HCT116 (cell line): ENCODE measurements at regions not wholly inside any gene's neighbourhood (a gene's known extent, or its start where the extent isn't known, plus 50 kb on each side); places are given as distances from the start of the nearest gene placed in this dataset.
A peak's percentile ranks its signal among the peaks of the same experiment; 100 is the strongest.

ENCODE experiments used
- ATAC-seq: fragments of 200-7000 bp; cut with Tn5 transposase; 2 replicates; pipeline ENCODE4 v1.9.1; 2020; ENCODE audit warnings: mild to moderate bottlenecking, moderate library complexity
- BruUV-seq: library from RNA; stranded (reverse); fragments of 400-500 nt; replicated peaks from 2 replicates; lab custom pipeline; 2021; lab: Mats Ljungman, UMichigan
- CTCF ChIA-PET: fragments of 300-600 bp; sonication (Branson Sonifier 250); formaldehyde crosslinking; loops from one replicate; lab custom pipeline; 2021; ENCODE audit warnings: antibody characterized with exemption; lab: Charles Lee
- POLR2A ChIA-PET: fragments of 300-600, 350-600 bp; sonication (Branson Sonifier 250); formaldehyde crosslinking; loops from one replicate; lab custom pipeline; 2021; ENCODE audit warnings: antibody characterized with exemption; lab: Charles Lee
- RAD21 ChIA-PET, 2 experiments: fragments of 300-600 bp; sonication (Branson Sonifier 250); formaldehyde crosslinking; loops; one replicate each; lab custom pipeline; 2023; ENCODE audit warnings: low total read pairs in 2 of 2; ENCODE audit not compliant: uncharacterized antibody in 2 of 2, unreplicated experiment in 2 of 2, low non-redundant PET in 1 of 2; lab: Charles Lee
- DNase-seq: peaks from one replicate; pipeline ENCODE4 v3.0.0-alpha.2; 2010; ENCODE audit warnings: low read depth, low spot score
- H2AFZ ChIP-seq: fragments of 200-600 bp; shearing (Covaris generic), sonication (generic); 2 replicates; pipeline ENCODE4 v1.6.1; 2017; ENCODE audit warnings: low read depth, mixed run types, mixed read lengths, antibody characterized with exemption, low read length; ENCODE audit not compliant: poor library complexity, severe bottlenecking
- H3K27ac ChIP-seq: 2 replicates; pipeline ENCODE4 v1.5.1; 2012; ENCODE audit warnings: low read depth, low read length
- H3K27me3 ChIP-seq: fragments of 200-600 bp; sonication (generic); 2 replicates; pipeline ENCODE4 v1.6.1; 2016; ENCODE audit warnings: mixed run types, low read length, mixed read lengths; ENCODE audit not compliant: insufficient read depth
- H3K36me3 ChIP-seq, 2 experiments: fragments of 200-500 bp in 1 of 2; fragments of 200-600 bp in 1 of 2; sonication (Bioruptor generic) in 1 of 2; sonication (generic) in 1 of 2; 2 replicates each; pipeline versions ENCODE4 v1.5.1 to v1.6.1; 2014 to 2016; ENCODE audit warnings: low read length in 2 of 2, inconsistent platforms in 1 of 2, mixed read lengths in 1 of 2, mixed run types in 1 of 2; ENCODE audit not compliant: insufficient read depth in 2 of 2, control insufficient read depth in 1 of 2
- H3K4me1 ChIP-seq, 2 experiments: fragments of 200-600 bp in 1 of 2; sonication (generic) in 1 of 2; 2 replicates each; pipeline versions ENCODE4 v1.5.1 to v1.6.1; 2012 to 2017; ENCODE audit warnings: low read length in 2 of 2, inconsistent platforms in 1 of 2, mild to moderate bottlenecking in 1 of 2, mixed read lengths in 1 of 2, mixed run types in 1 of 2, moderate library complexity in 1 of 2; ENCODE audit not compliant: insufficient read depth in 2 of 2, control insufficient read depth in 1 of 2
- H3K4me2 ChIP-seq: fragments of 200-600 bp; sonication (generic); 2 replicates; pipeline ENCODE4 v1.6.1; 2017; ENCODE audit warnings: mixed run types, low read length, mixed read lengths
- H3K4me3 ChIP-seq, 2 experiments: fragments of 200-600 bp in 1 of 2; sonication (generic) in 1 of 2; replicated peaks in 1 of 2; 2 replicates each; pipeline ENCODE4 v1.5.1; 2011 to 2016; ENCODE audit warnings: low read length in 2 of 2, control low read depth in 1 of 2, low read depth in 1 of 2, mild to moderate bottlenecking in 1 of 2, mixed read lengths in 1 of 2, mixed run types in 1 of 2
- H3K79me2 ChIP-seq: fragments of 200-600 bp; sonication (generic); 2 replicates; pipeline ENCODE4 v1.6.1; 2017; ENCODE audit warnings: mild to moderate bottlenecking, mixed run types, low read length, moderate library complexity, mixed read lengths; ENCODE audit not compliant: insufficient read depth
- H3K9ac ChIP-seq: fragments of 200-600 bp; sonication (generic); 2 replicates; pipeline ENCODE4 v1.6.1; 2016; ENCODE audit warnings: low read length, mixed read lengths
- H3K9me2 ChIP-seq: fragments of 200-600 bp; sonication (generic), shearing (Covaris generic); 2 replicates; pipeline ENCODE4 v1.6.1; 2017; ENCODE audit warnings: mixed run types, mild to moderate bottlenecking, moderate library complexity; ENCODE audit not compliant: insufficient read depth
- H3K9me3 ChIP-seq, 2 experiments: fragments of 200-500 bp in 1 of 2; fragments of 200-600 bp in 1 of 2; sonication (Bioruptor generic) in 1 of 2; sonication (generic) in 1 of 2; 2 replicates each; pipeline ENCODE4 v1.6.1; 2014 to 2017; ENCODE audit warnings: low read length in 2 of 2, mixed read lengths in 2 of 2, inconsistent platforms in 1 of 2, low read depth in 1 of 2, mild to moderate bottlenecking in 1 of 2, mixed run types in 1 of 2, moderate library complexity in 1 of 2; ENCODE audit not compliant: control insufficient read depth in 1 of 2, insufficient read depth in 1 of 2
- H4K20me1 ChIP-seq: fragments of 200-600 bp; sonication (generic), shearing (Covaris generic); 2 replicates; pipeline ENCODE4 v1.6.1; 2017; ENCODE audit warnings: mixed run types, mild to moderate bottlenecking, moderate library complexity; ENCODE audit not compliant: insufficient read depth
- CTCF ChIP-seq, 3 experiments: fragments of 200-600 bp in 1 of 3; sonication (generic) in 1 of 3; IDR thresholded peaks in 2 of 3; conservative IDR thresholded peaks in 1 of 3; 2 replicates each; pipeline ENCODE4 v1.5.1; 2012 to 2017; ENCODE audit warnings: low read depth in 2 of 3, low read length in 2 of 3, antibody characterized with exemption in 1 of 3, borderline replicate concordance in 1 of 3, control low read depth in 1 of 3, mild to moderate bottlenecking in 1 of 3, mixed read lengths in 1 of 3, mixed run types in 1 of 3, moderate library complexity in 1 of 3; ENCODE audit not compliant: insufficient read depth in 1 of 3
- POLR2A ChIP-seq: IDR thresholded peaks from 2 replicates; pipeline ENCODE4 v1.7.0; 2011; ENCODE audit warnings: borderline replicate concordance; ENCODE audit not compliant: insufficient read depth, insufficient read length; ENCODE audit errors: extremely low read depth
- RAD21 ChIP-seq: IDR thresholded peaks from 2 replicates; pipeline ENCODE4 v1.6.1; 2012; ENCODE audit warnings: low read depth, mild to moderate bottlenecking
- intact Hi-C: fragments of 100-400 bp; cut with micrococcal nuclease; formaldehyde crosslinking; loops from 2 replicates; pipeline ENCODE4 v1.10.0; 2022

GRCh38 chr20:34190679-34191090 is 50.5 kb upstream of the ASIP start:
- TF ChIP-seq POLR2A: no peak
- peak; percentile 70 to 95 (median 88); a peak in 5 of 6 replicates for TF ChIP-seq CTCF (IDR thresholded peaks at IDR 0.05 in 2 of 3, conservative IDR thresholded peaks at IDR 0.05 in 1 of 3; ENCODE audit: borderline replicate concordance in 1 of 3, insufficient read depth in 1 of 3, low read depth in 2 of 3, low read length in 2 of 3)
- peak; percentile 95 for TF ChIP-seq RAD21
- H3K9ac ChIP-seq: no peak overlapping the region
- intact Hi-C loops: loop anchor here (2.0 to 5.0 kb wide), 5 partner anchors 67 to 580 kb away; no protein-coding TSS in a partner anchor
- no peak overlapping the region for H3K4me3 ChIP-seq
- H2AFZ ChIP-seq: peak overlapping the region; percentile 74
- DNase-seq (peak; percentile 67), ATAC-seq (peak; percentile 100)
- no peak overlapping the region for H3K27ac ChIP-seq
- no peak overlapping the region for H3K4me2 ChIP-seq
- no peaks in the 10 kb centered on the region for H3K79me2 ChIP-seq
- H3K36me3 ChIP-seq: no peaks in the 10 kb centered on the region
- H3K27me3 ChIP-seq: no peaks in the 10 kb centered on the region
- no peaks in the 10 kb centered on the region for H3K9me3 ChIP-seq
- H3K4me1 ChIP-seq: no peaks in the 10 kb centered on the region
- ChIA-PET CTCF (interaction anchor here (0.6 to 1.9 kb wide), 24 partner anchors 10 to 581 kb away, joined by 3 to 27 read pairs (median 4); no protein-coding TSS in a partner anchor), RAD21 (interaction anchor here (0.5 to 1.3 kb wide), 11 partner anchors 65 to 579 kb away, joined by 3 to 6 read pairs (median 5); no protein-coding TSS in a partner anchor), POLR2A (no interaction called here)
- H4K20me1 ChIP-seq: no peaks in the 10 kb centered on the region
- no TSS peak for BruUV-seq
- no peaks in the 10 kb centered on the region for H3K9me2 ChIP-seq
